IPS DF 4.7 (cell line): ENCODE measurements at regions not wholly inside any gene's neighbourhood (a gene's known extent, or its start where the extent isn't known, plus 50 kb on each side); places are given as distances from the start of the nearest gene placed in this dataset.

ENCODE experiments used
- DNase-seq: peaks from one replicate; pipeline ENCODE4 v3.0.0-alpha.2; 2013; ENCODE audit warnings: low spot score; ENCODE audit errors: extremely low read depth

DNA sequence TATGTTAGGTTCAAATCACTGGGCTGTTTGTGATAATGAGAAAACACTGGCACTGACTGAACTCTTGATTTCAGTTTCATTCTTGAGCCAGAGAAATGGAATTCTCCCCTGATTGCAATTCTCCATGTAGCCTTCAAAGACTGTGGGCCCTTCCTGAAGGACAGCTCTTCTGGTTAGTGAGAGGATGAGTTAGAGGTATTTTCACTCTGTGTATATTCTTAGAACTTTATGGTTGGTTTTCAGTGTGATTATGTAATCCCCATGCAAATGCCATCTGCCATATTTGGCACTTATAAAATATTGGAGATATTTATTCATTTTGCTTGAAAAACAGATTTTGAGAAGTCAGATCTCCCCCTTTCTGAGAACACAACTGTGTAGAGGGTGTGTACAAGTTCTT, 323.7 kb downstream of the SLC4A3 start:
- DNase-seq, result no peak

- no peak for DNase-seq
Measured at GRCh38 chr2:219954331-219954730, 326.9 kb downstream of the SLC4A3 start.

DNA sequence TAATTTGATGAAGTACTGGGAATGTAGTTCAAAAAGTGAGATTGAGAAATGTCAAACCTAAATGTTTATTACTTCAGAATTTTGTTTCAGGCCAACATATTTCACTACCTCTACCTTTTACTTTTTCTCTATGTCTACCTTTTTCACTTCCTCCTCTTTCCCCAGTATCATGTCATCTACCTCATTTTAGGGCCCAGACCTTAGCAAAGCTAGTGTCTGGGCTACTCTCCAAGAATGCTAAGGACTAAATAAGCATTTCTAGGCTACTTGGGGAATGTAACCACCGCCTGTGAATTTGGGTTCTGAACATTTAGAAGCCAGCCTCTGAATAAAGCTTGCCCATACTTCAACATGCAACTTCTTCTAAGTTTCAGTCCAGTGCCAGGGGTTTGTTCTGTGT, 330.4 kb downstream of the SLC4A3 start:
- no peak for DNase-seq

GRCh38 chr2:219958941-219959340, 331.5 kb downstream of the SLC4A3 start:
- DNase-seq, result no peak

DNA sequence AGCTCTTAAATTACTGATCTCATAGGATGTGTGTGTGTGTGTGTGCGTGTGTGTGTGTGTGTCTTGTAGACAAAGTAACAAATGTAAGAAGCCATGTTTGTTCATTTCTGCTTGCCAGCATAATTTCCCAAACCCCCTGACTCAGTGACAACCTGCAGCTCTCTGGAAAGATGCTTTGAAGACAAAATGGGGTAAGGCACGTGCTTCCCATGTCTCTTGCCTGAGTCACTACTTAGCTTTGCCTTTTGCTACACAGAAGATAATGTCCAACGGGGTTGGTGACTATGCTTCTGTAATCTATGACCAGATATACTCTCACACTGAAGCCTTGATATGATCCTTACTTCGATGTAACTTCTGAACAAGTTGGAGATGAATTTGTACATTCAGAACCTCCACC, 332.0 kb downstream of the SLC4A3 start:
- DNase-seq, result no peak

DNA sequence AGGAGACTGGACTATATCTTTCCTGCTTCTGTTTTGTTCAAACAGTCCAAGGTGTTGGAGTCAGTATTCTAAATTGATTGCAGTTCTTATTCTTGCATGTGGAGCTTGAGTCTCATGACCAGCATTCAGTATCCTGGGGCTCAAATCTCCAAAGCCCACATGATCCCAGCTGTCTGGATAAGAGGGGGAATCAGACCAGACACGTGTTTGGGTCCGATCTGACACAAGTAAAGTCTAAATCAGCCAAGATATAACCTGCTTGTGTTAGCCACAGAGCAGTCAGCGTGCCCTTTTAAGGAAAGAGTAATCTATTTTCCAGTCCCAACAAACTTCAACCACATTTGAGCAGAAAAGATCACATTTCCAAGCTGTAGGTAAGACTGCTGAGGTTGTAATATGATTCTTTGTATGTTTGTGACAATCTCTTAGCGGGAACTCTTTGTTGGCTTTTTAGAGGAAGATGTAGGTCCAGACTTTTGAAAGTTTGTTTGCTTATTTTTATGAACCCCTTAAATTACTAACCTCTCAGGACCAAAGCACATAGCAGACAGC, 334.6 kb downstream of the SLC4A3 start:
- DNase-seq, result no peak

DNA sequence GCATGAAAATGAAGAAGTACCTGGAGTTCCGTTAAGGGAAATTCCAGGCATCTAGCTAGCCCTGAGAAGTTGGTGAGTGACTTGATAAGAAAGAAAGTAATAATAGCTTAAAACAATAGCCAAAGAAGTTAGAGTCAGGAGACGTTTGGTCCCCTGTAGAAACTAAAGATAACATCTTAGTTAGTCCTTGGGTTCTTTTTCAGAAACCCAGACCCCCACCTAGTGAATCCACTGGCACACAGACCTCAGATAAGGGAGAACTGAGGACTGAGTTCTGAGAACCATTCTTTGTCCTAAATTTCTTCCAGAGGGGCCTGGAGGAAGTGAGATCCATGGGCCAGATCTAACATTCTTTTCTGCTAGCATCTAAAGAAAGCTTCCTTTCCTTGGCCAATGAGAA, 335.4 kb downstream of the SLC4A3 start:
- DNase-seq, result no peak

- DNase-seq, result peak; percentile 64
Measured at GRCh38 chr2:219965287-219966194, 338.1 kb downstream of the SLC4A3 start.

- no peak for DNase-seq
Measured at GRCh38 chr2:219967247-219968245, 340.1 kb downstream of the SLC4A3 start.

DNA sequence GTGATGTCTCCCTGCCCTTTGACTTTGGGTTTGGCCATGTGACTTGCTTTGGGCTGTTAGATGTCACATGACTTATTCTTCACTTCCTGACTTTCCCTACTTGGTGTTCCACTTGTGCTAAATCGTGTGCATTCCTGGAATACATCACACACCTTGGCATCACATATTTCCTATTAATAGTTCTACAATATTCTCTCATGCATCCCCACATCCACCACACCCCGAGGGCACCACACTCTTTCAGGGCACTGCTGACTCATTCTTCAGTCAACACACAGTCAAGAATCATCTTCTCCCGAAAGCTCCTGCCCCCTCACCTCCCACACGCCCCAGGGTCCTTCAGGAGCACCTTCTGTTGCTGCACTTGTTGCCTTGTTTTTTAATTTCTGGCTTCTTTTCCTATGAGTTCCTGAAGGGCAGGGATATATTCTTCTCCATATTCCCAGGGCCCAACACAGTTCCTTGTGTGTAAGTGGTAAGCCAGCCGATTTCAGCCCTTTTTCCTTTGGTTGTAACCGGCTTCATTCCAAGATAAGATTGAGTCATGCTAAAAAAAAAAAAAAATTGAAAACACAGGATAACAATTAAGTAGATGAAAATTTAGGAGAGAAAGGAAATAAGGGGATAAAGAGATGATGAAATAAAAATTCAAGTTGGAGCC, 341.4 kb downstream of the SLC4A3 start:
- DNase-seq, result no peak

DNA sequence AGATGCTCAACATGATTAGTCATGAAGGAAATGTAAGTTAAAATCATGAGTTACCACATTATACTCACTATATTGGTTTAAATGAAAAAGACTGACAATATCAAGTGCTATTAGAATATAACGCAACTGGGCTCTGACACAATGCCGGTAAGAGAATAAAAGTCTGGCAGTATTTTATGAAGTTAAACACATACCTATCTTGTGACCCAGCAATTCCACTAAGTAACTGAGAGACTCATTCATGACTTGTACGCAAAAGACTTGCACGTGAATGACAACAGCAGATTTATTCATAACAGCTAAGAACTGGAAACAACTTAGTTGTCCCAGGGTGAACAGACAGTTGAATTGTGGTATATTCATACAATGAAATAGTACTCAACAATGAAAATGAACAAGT, 342.1 kb downstream of the SLC4A3 start:
- DNase-seq, result no peak

DNA sequence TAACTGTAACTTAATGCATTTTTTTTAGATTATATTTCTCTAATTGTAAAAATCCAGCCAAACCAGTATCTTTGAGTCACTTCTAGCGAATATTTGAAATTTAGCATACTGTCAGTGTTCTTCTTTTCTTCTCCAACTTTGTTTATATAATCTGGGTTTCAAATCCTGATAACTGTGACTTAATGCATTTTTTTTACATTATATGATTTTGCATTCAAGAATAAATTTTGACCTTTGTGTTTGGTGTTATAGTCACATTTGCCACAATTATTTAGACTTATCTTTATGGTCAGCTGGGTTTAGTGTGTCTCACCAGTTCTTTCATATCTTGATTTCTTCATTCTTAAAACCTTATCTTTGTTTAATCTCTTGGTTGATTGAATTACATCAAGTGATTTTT, 345.7 kb downstream of the SLC4A3 start:
- DNase-seq, result no peak

DNA sequence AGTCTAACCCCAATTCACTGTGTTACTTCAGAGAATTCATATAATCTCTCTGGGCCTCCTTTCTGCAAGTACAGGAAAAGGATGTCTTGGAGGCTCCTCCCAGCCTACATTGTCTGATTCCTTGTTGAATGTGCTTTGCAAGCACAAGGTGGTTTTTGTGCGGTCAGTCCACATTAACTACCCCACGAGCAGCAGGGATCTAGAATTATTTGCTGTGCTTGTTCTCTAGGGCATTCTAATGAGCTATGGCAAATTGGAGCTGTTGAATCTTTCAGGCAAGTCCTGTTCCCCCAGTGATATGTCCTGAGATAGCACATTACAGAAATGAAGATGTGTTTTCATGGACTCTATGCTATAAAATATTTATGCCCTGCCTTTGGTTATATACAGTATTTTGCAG, 349.4 kb downstream of the SLC4A3 start:
- DNase-seq, result no peak

GRCh38 chr2:219980638-219981037, 353.2 kb downstream of the SLC4A3 start:
- no peak for DNase-seq

GRCh38 chr2:219983836-219984235, 356.4 kb downstream of the SLC4A3 start:
- no peak for DNase-seq

DNA sequence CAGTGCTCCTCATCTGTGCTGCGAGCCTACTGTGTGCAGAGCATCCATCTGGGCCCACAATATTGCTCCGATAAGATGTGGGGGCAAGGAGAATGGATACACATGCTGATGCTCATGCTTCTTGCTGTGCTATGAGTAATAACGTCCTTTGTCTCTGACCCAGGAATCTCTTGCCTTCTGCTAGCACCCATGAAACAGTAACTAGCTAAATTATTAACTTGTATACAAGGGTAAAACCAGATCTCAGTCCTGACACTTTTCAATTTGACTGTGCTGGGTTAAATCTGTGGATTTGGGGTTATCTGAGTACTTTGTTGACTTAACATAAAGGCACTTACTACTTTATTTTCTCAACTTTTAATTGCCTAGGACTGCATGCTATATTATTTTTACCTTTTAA, 357.6 kb downstream of the SLC4A3 start:
- DNase-seq, result no peak

DNA sequence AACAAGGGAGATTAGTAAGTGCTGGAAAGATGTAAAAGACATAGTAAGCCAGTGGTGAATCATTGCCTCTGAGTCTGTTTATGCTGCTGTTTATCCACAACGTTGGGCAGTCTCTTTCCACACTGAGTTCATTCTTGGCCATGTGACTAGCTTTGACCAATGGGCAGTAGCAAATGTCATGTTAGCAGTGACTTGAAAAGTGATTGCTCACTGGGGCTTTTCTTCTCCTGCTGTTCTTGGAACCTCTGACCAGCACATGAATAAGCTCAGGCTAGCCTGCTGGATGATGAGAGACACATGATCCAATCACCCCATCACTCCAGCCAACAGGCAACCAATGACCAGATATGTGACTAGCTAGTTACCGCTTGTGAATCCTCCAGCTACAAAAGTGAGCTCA, 360.4 kb downstream of the SLC4A3 start:
- no peak for DNase-seq

DNA sequence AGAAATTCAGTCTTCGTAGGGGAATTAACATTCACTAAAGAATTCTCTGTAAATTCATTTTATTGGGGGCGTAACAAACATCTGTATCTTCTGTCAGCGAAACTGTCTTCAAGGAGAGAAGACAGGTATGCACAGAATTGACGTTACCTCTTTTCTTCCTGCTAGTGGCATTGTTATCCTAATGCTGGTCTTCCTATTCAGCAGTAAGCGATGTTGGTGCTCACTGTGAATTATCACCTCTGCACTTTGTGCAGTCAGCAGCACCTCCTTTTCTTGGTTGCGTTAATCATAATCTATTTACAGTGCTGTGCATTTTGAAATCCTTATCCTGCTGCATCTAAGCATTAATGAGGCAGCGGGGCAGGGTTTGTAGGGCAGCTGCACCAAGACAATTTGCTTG, 362.3 kb downstream of the SLC4A3 start:
- no peak for DNase-seq

DNA sequence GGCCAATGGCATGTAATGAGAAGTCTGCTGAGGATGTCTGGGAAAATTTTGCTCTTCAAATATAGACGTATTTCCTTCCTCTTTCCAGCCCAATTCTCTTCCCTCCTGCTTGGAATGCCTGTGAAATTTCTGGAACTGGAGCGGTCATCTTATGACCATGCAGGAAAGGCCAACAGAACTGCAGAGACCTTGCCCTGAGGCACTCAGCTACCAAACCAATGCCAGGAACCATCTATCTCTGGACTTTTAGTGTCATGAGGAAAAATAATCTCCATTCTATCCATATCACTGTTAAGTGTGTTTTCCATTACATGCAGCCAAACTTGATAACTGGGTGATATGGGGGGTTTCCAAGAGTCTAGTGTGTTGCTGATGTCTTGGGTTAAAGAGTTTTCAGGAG, 363.7 kb downstream of the SLC4A3 start:
- DNase-seq, result no peak

- no peak for DNase-seq
Measured at GRCh38 chr2:219995399-219995798, 368.0 kb downstream of the SLC4A3 start.

- no peak for DNase-seq
Measured at GRCh38 chr2:219995991-219996765, 368.7 kb downstream of the SLC4A3 start.
